Aorta (tissue), 5 donors: ENCODE measurements at regions not wholly inside any gene's neighbourhood (a gene's known extent, or its start where the extent isn't known, plus 50 kb on each side); places are given as distances from the start of the nearest gene placed in this dataset.

ENCODE experiments used
- ATAC-seq: fragments of 200-7000 bp; cut with Tn5 transposase; one replicate; pipeline ENCODE4 v1.9.1; 2022; ENCODE audit warnings: moderate library complexity; ENCODE audit not compliant: low FRiP score
- DNase-seq, 2 donors: peaks; one replicate each; pipeline ENCODE4 v3.0.0-alpha.2; 2020
- H3K27ac ChIP-seq, 2 donors: one replicate each; pipeline ENCODE4 v1.5.1; 2013; ENCODE audit warnings: low read length in 2 of 2, mild to moderate bottlenecking in 2 of 2, moderate library complexity in 2 of 2, control low read depth in 1 of 2, inconsistent platforms in 1 of 2, low read depth in 1 of 2
- H3K27me3 ChIP-seq, 2 donors: one replicate each; pipeline ENCODE4 v1.6.1; 2013; ENCODE audit warnings: control low read depth in 1 of 2, low read length in 1 of 2, mild to moderate bottlenecking in 1 of 2, moderate library complexity in 1 of 2; ENCODE audit not compliant: insufficient read depth in 2 of 2, control insufficient read depth in 1 of 2
- H3K36me3 ChIP-seq, 2 donors: one replicate each; pipeline ENCODE4 v1.6.1; 2013; ENCODE audit warnings: control low read depth in 1 of 2, low read length in 1 of 2, mild to moderate bottlenecking in 1 of 2; ENCODE audit not compliant: insufficient read depth in 2 of 2, control insufficient read depth in 1 of 2
- H3K4me1 ChIP-seq, 2 donors: one replicate each; pipeline ENCODE4 v1.6.1; 2013; ENCODE audit warnings: low read length in 2 of 2, control low read depth in 1 of 2, mild to moderate bottlenecking in 1 of 2, moderate library complexity in 1 of 2; ENCODE audit not compliant: insufficient read depth in 2 of 2, control insufficient read depth in 1 of 2
- H3K4me3 ChIP-seq, 2 donors: one replicate each; pipeline ENCODE4 v1.5.1; 2013; ENCODE audit warnings: low read length in 2 of 2, control low read depth in 1 of 2, mild to moderate bottlenecking in 1 of 2
- H3K9me3 ChIP-seq: one replicate; pipeline ENCODE4 v1.6.1; 2013; ENCODE audit warnings: mild to moderate bottlenecking, low read length; ENCODE audit not compliant: control insufficient read depth
- WGBS, 2 donors: extraction: QIAGEN DNeasy Blood & Tissue Kit; methylation state at CpG; one replicate each; pipeline ENCODE4 v1.1.7; 2013; 5-methylcytosine and 5-hydroxymethylcytosine counted together
- intact Hi-C, 2 donors: fragments of 100-400 bp; cut with DNase I; formaldehyde crosslinking; loops; one replicate each; pipeline versions ENCODE4 v1.14.2 to v1.15.0; 2022
- donor health status: healthy with polysubstance abuse.
- donor health status: Bipolar disorder and iron deficiency.
- donor health status: DM: no; HTN: no; CAD: no.
- donor health status: DM: no; HTN: no; CAD: no.
- donor health status: DM: yes; HTN: yes; CAD: no.

DNA sequence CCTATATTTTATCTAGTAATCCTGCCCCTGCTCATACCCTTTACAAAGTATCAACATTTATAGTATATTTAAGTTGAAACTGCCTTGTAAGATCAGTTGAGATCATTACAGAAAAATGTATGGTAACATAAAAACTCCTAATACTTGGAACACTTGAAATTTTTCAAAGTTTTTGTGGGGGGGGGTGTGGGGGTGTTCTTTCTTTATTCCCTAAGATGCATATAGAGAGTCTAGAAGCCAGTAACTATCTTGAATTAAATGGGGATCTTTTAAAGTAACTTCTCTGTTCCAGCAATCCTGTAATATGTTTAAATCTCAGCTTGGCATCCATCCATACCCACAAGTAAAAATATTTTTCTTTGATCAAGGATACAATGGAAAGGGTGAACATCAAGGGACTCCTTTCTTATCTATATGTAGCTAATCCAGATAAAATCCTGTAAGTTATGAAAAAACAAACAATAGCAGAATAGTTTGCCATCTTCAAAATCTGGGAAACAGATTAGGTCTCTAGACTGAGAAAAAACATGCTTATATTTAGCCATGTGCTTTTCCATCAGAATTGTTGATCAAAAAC, 455.3 kb downstream of the MEIS1 start:
- Histone ChIP-seq H3K4me3 (no peak overlapping the region), H3K36me3 (no peaks in the 10 kb centered on the region), H3K27me3 (no peaks in the 10 kb centered on the region), H3K4me1 (no peaks in the 10 kb centered on the region), H3K27ac (no peak overlapping the region), H3K9me3 (no peaks in the 10 kb centered on the region)
- intact Hi-C loops: no loop called here
- ATAC-seq (no peak), DNase-seq (no peak)

- Histone ChIP-seq H3K27me3 (no peaks in the 10 kb centered on the region), H3K4me3 (no peak overlapping the region), H3K36me3 (no peaks in the 10 kb centered on the region), H3K4me1 (no peaks in the 10 kb centered on the region), H3K27ac (no peak overlapping the region), H3K9me3 (no peaks in the 10 kb centered on the region)
- intact Hi-C loops: no loop called here
- ATAC-seq (no peak), DNase-seq (no peak)
- WGBS, 2 donors: 91 to 92% methylated on average over 2 of the region's 2 CpGs
Observed at GRCh38 chr2:66895206-66895605, 460.3 kb downstream of the MEIS1 start.

DNA sequence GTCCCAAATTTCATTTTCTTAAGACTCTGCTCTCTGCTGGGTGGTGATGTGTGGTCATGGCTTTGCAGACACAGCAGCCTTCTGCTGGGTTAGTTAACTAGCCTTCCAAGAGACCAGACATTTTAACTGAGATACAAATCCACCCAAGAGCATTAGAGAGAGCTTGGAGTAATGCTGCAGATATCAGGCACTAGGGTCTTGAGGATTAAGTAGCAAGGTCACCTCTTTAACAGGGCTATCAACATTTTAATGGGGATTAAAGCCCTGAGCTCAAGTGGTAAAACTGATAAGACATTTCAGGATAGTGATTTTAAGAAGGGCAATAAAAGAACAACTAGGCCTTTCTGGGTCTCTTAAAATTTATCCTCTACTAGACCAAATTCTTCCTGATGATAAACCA, 461.2 kb downstream of the MEIS1 start:
- intact Hi-C loops: no loop called here

DNA sequence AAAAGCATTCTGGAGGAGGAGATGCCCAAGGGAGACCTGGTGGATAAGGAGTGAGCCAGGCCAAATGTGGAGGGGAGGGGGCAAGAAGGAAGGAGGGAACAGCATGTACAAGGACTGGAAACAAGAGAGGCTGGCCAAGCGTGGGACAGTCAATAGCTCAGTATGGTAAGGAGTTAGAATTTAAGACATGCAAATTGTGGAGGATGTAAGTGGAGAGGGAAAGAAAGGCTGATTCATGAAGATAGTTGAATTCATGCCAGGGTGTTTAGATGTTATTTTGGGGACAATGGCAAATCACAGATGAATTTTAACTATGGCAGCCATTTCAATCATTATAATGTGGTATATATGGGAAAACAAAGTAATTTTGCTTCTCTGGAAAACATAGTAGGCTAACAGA, 462.3 kb downstream of the MEIS1 start:
- Histone ChIP-seq H3K27ac (no peak overlapping the region), H3K4me3 (no peak overlapping the region), H3K27me3 (no peaks in the 10 kb centered on the region), H3K36me3 (no peaks in the 10 kb centered on the region), H3K9me3 (no peaks in the 10 kb centered on the region), H3K4me1 (no peaks in the 10 kb centered on the region)
- DNase-seq (no peak), ATAC-seq (no peak)
- WGBS, 2 donors: 76 to 90% methylated on average over 1 of the region's 1 CpG
- intact Hi-C loops: no loop called here

More for the DNA sequence above, 461.2 kb downstream of the MEIS1 start:
- ATAC-seq: no peak
- no peak overlapping the region for H3K27ac ChIP-seq
- no peak overlapping the region for H3K4me3 ChIP-seq
- no peaks in the 10 kb centered on the region for H3K9me3 ChIP-seq
- no peaks in the 10 kb centered on the region for H3K27me3 ChIP-seq
- DNase-seq: no peak
- no peaks in the 10 kb centered on the region for H3K4me1 ChIP-seq
- H3K36me3 ChIP-seq: no peaks in the 10 kb centered on the region

DNA sequence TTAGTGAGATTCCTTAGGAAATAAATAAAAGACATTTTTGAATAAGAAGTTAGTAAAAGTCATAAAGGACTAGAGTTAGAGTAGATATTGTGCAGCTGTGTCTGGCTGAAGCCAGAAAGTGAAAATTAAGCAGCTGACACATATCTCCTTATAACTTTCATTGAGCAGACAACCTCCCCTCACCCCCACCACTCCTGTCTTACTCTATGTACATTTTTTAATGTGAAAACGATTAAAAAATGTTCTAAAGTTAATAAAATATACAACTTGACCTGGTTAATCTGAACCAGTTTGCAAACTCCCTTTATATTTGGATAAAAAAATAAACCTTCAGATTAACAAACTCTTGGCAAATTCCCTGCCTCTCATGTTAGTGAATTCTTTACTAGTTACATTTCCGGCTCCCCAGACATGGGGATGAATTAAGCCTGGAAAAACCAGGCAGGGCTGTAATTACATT, 462.8 kb downstream of the MEIS1 start:
- ATAC-seq: no peak
- 9% methylated on average over 2 of the region's 2 CpGs for WGBS, 2 donors

DNA sequence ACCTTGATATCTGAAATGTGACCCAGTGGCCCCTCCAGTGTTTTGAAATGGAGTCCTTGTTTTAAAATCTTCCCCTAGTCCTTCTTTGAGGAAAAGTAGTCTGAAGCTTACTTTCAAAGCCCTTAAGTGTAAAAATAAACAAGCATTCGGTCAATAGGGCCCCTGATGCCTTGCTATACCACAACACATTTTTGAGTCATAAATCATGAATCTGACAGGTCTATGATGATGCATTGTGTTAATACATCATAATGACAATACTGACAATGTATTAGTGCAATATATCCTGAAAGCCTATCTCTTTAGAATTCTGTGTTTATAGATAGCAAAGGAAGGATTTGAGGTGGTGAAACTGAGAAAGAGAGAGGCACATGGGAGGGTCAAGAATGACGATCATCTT, 464.2 kb downstream of the MEIS1 start:
- Histone ChIP-seq H3K36me3 (no peaks in the 10 kb centered on the region), H3K9me3 (no peaks in the 10 kb centered on the region), H3K27me3 (no peaks in the 10 kb centered on the region), H3K27ac (no peak overlapping the region), H3K4me1 (no peaks in the 10 kb centered on the region), H3K4me3 (no peak overlapping the region)
- WGBS, 2 donors: 88 to 89% methylated on average over 2 of the region's 2 CpGs
- ATAC-seq: no peak
- intact Hi-C loops: no loop called here
- no peak for DNase-seq

More for the DNA sequence above, 462.8 kb downstream of the MEIS1 start:
- H3K9me3 ChIP-seq: no peaks in the 10 kb centered on the region
- intact Hi-C loops: no loop called here
- DNase-seq: no peak
- no peaks in the 10 kb centered on the region for H3K4me1 ChIP-seq
- H3K27ac ChIP-seq: no peak overlapping the region
- no peaks in the 10 kb centered on the region for H3K27me3 ChIP-seq
- H3K36me3 ChIP-seq: no peaks in the 10 kb centered on the region
- H3K4me3 ChIP-seq: no peak overlapping the region

DNA sequence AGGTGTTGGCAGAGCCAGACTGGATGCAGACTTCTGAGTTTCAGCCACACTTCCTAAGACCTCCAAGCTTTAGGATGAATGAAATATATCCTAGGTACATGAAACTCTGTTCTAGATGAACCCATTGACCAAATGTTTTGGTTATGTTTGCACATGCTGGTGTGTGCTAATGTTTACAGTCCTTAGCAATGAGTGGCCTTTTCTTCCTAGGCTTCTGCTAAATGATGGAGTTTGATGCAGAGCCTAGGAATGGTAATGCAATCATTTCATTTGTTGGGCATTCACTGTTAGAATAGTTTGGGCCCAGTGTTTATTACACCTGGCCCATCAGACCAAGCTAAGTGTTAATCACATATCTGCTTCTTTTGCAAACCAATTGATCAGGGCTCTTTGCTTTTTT, 464.7 kb downstream of the MEIS1 start:
- intact Hi-C loops: no loop called here
- Histone ChIP-seq H3K4me3 (no peak overlapping the region), H3K27ac (no peak overlapping the region), H3K36me3 (no peaks in the 10 kb centered on the region), H3K27me3 (no peaks in the 10 kb centered on the region), H3K9me3 (no peaks in the 10 kb centered on the region), H3K4me1 (no peaks in the 10 kb centered on the region)
- DNase-seq (no peak), ATAC-seq (no peak)

GRCh38 chr2:66901344-66901743, 466.4 kb downstream of the MEIS1 start:
- H3K27me3 ChIP-seq: no peaks in the 10 kb centered on the region
- H3K9me3 ChIP-seq: no peaks in the 10 kb centered on the region
- DNase-seq (no peak), ATAC-seq (no peak)
- 37 to 42% methylated on average over 3 of the region's 3 CpGs for WGBS, 2 donors
- H3K27ac ChIP-seq: no peak overlapping the region
- H3K36me3 ChIP-seq: no peaks in the 10 kb centered on the region
- intact Hi-C loops: no loop called here
- H3K4me1 ChIP-seq: no peaks in the 10 kb centered on the region
- no peak overlapping the region for H3K4me3 ChIP-seq

DNA sequence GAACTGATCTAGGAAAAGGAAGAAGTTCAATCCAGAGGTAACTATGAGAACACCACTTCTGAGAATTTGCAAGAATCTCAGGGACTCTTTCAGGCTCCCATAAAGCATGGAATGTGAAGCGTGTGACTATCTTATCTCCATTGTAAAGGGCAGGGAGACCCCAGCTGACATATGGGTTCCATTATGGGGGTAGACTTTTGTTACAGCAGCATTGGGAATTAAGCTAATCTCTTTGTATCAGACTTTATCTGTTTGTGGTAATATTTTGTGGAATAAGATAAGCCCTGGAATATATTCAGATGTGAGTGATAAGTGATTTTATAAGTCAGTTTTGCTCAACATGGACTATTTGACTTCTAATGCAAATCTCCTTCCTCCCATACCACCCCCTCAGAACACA, 468.3 kb downstream of the MEIS1 start:
- H3K4me1 ChIP-seq: no peaks in the 10 kb centered on the region
- intact Hi-C loops: no loop called here
- no peaks in the 10 kb centered on the region for H3K36me3 ChIP-seq
- 94 to 96% methylated on average over 1 of the region's 1 CpG for WGBS, 2 donors
- DNase-seq (no peak), ATAC-seq (no peak)
- no peak overlapping the region for H3K27ac ChIP-seq
- no peaks in the 10 kb centered on the region for H3K27me3 ChIP-seq
- no peak overlapping the region for H3K4me3 ChIP-seq
- no peaks in the 10 kb centered on the region for H3K9me3 ChIP-seq
